HepG2 (cell line): ENCODE measurements at regions not wholly inside any gene's neighbourhood (a gene's known extent, or its start where the extent isn't known, plus 50 kb on each side); places are given as distances from the start of the nearest gene placed in this dataset.

Experiments
- ATAC-seq: fragments of 200-7000 bp; cut with Tn5 transposase; 3 replicates; pipeline ENCODE4 v1.9.1; 2020; ENCODE audit warnings: mild to moderate bottlenecking, moderate library complexity
- BruUV-seq: library from RNA; stranded (reverse); fragments of 400-500 nt; replicated peaks from 2 replicates; lab custom pipeline; 2021; lab: Mats Ljungman, UMichigan
- CTCF ChIA-PET: fragments of 300-600 bp; formaldehyde crosslinking; extraction: SDS; loops from one replicate; lab custom pipeline; 2021; ENCODE audit warnings: low total read pairs, inconsistent platforms, low intra/inter-chr PET ratio; lab: Yijun Ruan, JAX
- POLR2A ChIA-PET: fragments of 350-600 bp; sonication (Branson Sonifier 250); formaldehyde crosslinking; loops from one replicate; lab custom pipeline; 2020; ENCODE audit warnings: antibody characterized with exemption, inconsistent platforms; lab: Yijun Ruan, JAX
- DNase-seq: peaks from one replicate; pipeline ENCODE4 v3.0.0-alpha.2; 2015; ENCODE audit warnings: low spot score
- FAIRE-seq: peaks from 3 replicates; lab custom pipeline; 2011; peaks lifted over from hg19 to GRCh38; lab: Jason Lieb, UNC
- H2AFZ ChIP-seq: one replicate; pipeline ENCODE4 v1.6.1; 2011; ENCODE audit warnings: low read length, inconsistent platforms
- H3K27ac ChIP-seq: fragments of 300-600 bp; 3 replicates; pipeline ENCODE4 v1.8.0; 2011; ENCODE audit warnings: mixed run types, mild to moderate bottlenecking, mixed read lengths, low read length, inconsistent platforms; ENCODE audit not compliant: insufficient read depth; ENCODE audit errors: extremely low read length
- H3K27me3 ChIP-seq, 2 experiments: fragments of 200-600 bp in 1 of 2; 2 replicates in 1 of 2; 3 replicates in 1 of 2; pipeline versions ENCODE4 v1.6.0 to v1.8.0; 2011; ENCODE audit warnings: low read length in 2 of 2, mild to moderate bottlenecking in 2 of 2, moderate library complexity in 2 of 2, inconsistent platforms in 1 of 2; ENCODE audit not compliant: insufficient read depth in 2 of 2, control insufficient read depth in 1 of 2
- H3K36me3 ChIP-seq, 2 experiments: fragments of 200-600 bp in 1 of 2; replicated peaks in 1 of 2; 2 replicates in 1 of 2; 3 replicates in 1 of 2; pipeline versions ENCODE4 v1.5.1 to v1.8.0; 2011; ENCODE audit warnings: low read length in 2 of 2, inconsistent platforms in 1 of 2; ENCODE audit not compliant: insufficient read depth in 2 of 2, control insufficient read depth in 1 of 2
- H3K4me1 ChIP-seq: 2 replicates; pipeline ENCODE4 v1.5.1; 2012; ENCODE audit warnings: low read length, inconsistent platforms; ENCODE audit not compliant: insufficient read depth
- H3K4me2 ChIP-seq: 2 replicates; pipeline ENCODE4 v1.6.0; 2011; ENCODE audit warnings: low read depth, low read length, inconsistent platforms
- H3K4me3 ChIP-seq, 3 experiments: fragments of 200-600 bp in 1 of 3; sonication (generic), shearing (Covaris generic) in 1 of 3; replicated peaks in 1 of 3; 2 replicates each; pipeline ENCODE4 v1.5.1; 2011 to 2016; ENCODE audit warnings: low read length in 3 of 3, inconsistent platforms in 2 of 3, low read depth in 2 of 3, mild to moderate bottlenecking in 2 of 3, control low read depth in 1 of 3, mixed read lengths in 1 of 3; ENCODE audit not compliant: insufficient read depth in 1 of 3
- H3K79me2 ChIP-seq: one replicate; pipeline ENCODE4 v1.6.1; 2011; ENCODE audit warnings: low read length, inconsistent platforms; ENCODE audit not compliant: insufficient read depth
- H3K9ac ChIP-seq: 2 replicates; pipeline ENCODE4 v1.6.0; 2011; ENCODE audit warnings: mild to moderate bottlenecking, low read depth, low read length, inconsistent platforms; ENCODE audit not compliant: insufficient read depth
- H3K9me3 ChIP-seq: 2 replicates; pipeline ENCODE4 v1.5.1; 2012; ENCODE audit warnings: mild to moderate bottlenecking, low read length
- H4K20me1 ChIP-seq: 2 replicates; pipeline ENCODE4 v1.6.0; 2011; ENCODE audit warnings: inconsistent platforms, mild to moderate bottlenecking, low read length, moderate library complexity; ENCODE audit not compliant: insufficient read depth
- ARNTL ChIP-seq: sonication (generic); formaldehyde crosslinking; IDR thresholded peaks from 2 replicates; pipeline ENCODE4 v1.4.0; 2020; ENCODE audit warnings: mild to moderate bottlenecking, missing genetic modification reagents
- DMAP1 ChIP-seq: IDR thresholded peaks from 2 replicates; pipeline ENCODE4 v1.6.1; 2016
- KMT2A ChIP-seq: sonication (generic); formaldehyde crosslinking; IDR thresholded peaks from 2 replicates; pipeline ENCODE4 v1.4.0; 2020; ENCODE audit warnings: missing genetic modification reagents
- MYC ChIP-seq: sonication (generic); formaldehyde crosslinking; IDR thresholded peaks from 2 replicates; pipeline ENCODE4 v1.9.0; 2021; ENCODE audit warnings: missing genetic modification reagents, borderline replicate concordance
- PLRG1 ChIP-seq: fragments of 450-650 bp; conservative IDR thresholded peaks from 2 replicates; pipeline ENCODE4 v1.6.1; 2016
- TP53 ChIP-seq: sonication (generic); formaldehyde crosslinking; conservative IDR thresholded peaks from 2 replicates; pipeline ENCODE4 v1.4.0; 2020; ENCODE audit warnings: missing genetic modification reagents
- ZBTB2 ChIP-seq: sonication (generic); formaldehyde crosslinking; IDR thresholded peaks from 2 replicates; pipeline ENCODE4 v1.8.0; 2022; ENCODE audit warnings: low read depth, missing genetic modification reagents
- ZMYM4 ChIP-seq: sonication (generic); formaldehyde crosslinking; IDR thresholded peaks from 2 replicates; pipeline ENCODE4 v1.8.1; 2023; ENCODE audit warnings: mild to moderate bottlenecking, missing genetic modification reagents
- ZXDC ChIP-seq: sonication (generic); formaldehyde crosslinking; IDR thresholded peaks from 2 replicates; pipeline ENCODE4 v1.5.0; 2020; ENCODE audit warnings: mild to moderate bottlenecking, missing genetic modification reagents
- WGBS: methylation state at CpG from one replicate; pipeline ENCODE4 v1.1.6; 2017; ENCODE audit warnings: low lambda C conversion rate; 5-methylcytosine and 5-hydroxymethylcytosine counted together
- in situ Hi-C: cut with HindIII; loops from 2 replicates; pipeline ENCODE4 v1.10.0; 2017; ENCODE audit warnings: low pct_unique_long_range_greater_than_20kb; ENCODE audit not compliant: extremely low pct_ligation_motif_present
- intact Hi-C: fragments of 100-400 bp; cut with micrococcal nuclease; formaldehyde crosslinking; loops from one replicate; pipeline ENCODE4 v1.10.0; 2022; ENCODE audit not compliant: unreplicated experiment

- TF ChIP-seq ZXDC (CRISPR knock-in tag), result no peak
- TF ChIP-seq KMT2A (CRISPR knock-in tag), result no peak
- no peak for TF ChIP-seq ZBTB2 (CRISPR knock-in tag)
- no peak for TF ChIP-seq MYC (CRISPR knock-in tag)
Observed at GRCh38 chr6:156316583-156317125, 460.5 kb upstream of the ARID1B start (continued).

GRCh38 chr6:156315146-156315545 is 462.0 kb upstream of the ARID1B start:
- H3K9me3 ChIP-seq, result no peaks in the 10 kb centered on the region
- no peak for DNase-seq
- intact Hi-C loops, result no loop called here
- H3K4me1 ChIP-seq, result no peaks in the 10 kb centered on the region
- TF ChIP-seq PLRG1 (no peak), ZMYM4 (CRISPR knock-in tag) (no peak), DMAP1 (CRISPR knock-in tag) (no peak), ARNTL (CRISPR knock-in tag) (no peak), TP53 (CRISPR knock-in tag) (no peak)
- no peak for ATAC-seq
- H3K4me2 ChIP-seq, result no peak overlapping the region
- H3K27ac ChIP-seq, result no peak overlapping the region
- H3K27me3 ChIP-seq, result peaks cover 0 to 14% of the 10 kb centered on the region in 2 experiments; a peak in 2 of 5 replicates
- H2AFZ ChIP-seq, result no peak overlapping the region
- no peak overlapping the region for H3K4me3 ChIP-seq
- 14% methylated on average over 4 of the region's 4 CpGs for WGBS
- ChIA-PET CTCF (no interaction called here), POLR2A (no interaction called here)
- no peaks in the 10 kb centered on the region for H3K36me3 ChIP-seq
- no peaks in the 10 kb centered on the region for H4K20me1 ChIP-seq
- H3K79me2 ChIP-seq, result no peaks in the 10 kb centered on the region
- no peak for FAIRE-seq
- in situ Hi-C loops, result no loop called here
- no TSS peak for BruUV-seq
- no peak overlapping the region for H3K9ac ChIP-seq
